Astrocyte (in vitro differentiated cells and primary cell): ENCODE measurements at regions not wholly inside any gene's neighbourhood (a gene's known extent, or its start where the extent isn't known, plus 50 kb on each side); places are given as distances from the start of the nearest gene placed in this dataset.

ENCODE experiments used
- DNase-seq: peaks from one replicate; pipeline ENCODE4 v3.0.0-alpha.2; 2010; ENCODE audit warnings: low read depth
- FAIRE-seq: peaks from 2 replicates; lab custom pipeline; 2011; peaks lifted over from hg19 to GRCh38; lab: Jason Lieb, UNC
- H2AFZ ChIP-seq: 2 replicates; pipeline ENCODE4 v1.6.0; 2012; ENCODE audit warnings: low read depth, low read length, inconsistent platforms
- H3K27ac ChIP-seq: 2 replicates; pipeline ENCODE4 v1.5.1; 2011; ENCODE audit warnings: low read depth, low read length, inconsistent platforms
- H3K27me3 ChIP-seq: 2 replicates; pipeline ENCODE4 v1.6.0; 2011; ENCODE audit warnings: low read length, inconsistent platforms; ENCODE audit not compliant: insufficient read depth
- H3K36me3 ChIP-seq: 2 replicates; pipeline ENCODE4 v1.5.1; 2011; ENCODE audit warnings: low read length, inconsistent platforms; ENCODE audit not compliant: insufficient read depth
- H3K4me1 ChIP-seq: 2 replicates; pipeline ENCODE4 v1.5.1; 2011; ENCODE audit warnings: low read length, inconsistent platforms; ENCODE audit not compliant: insufficient read depth
- H3K4me2 ChIP-seq: 2 replicates; pipeline ENCODE4 v1.6.0; 2012; ENCODE audit warnings: low read length, inconsistent platforms
- H3K4me3 ChIP-seq: 2 replicates; pipeline ENCODE4 v1.5.1; 2011; ENCODE audit warnings: low read depth, mild to moderate bottlenecking, low read length, inconsistent platforms; ENCODE audit not compliant: insufficient read depth
- H3K79me2 ChIP-seq: 2 replicates; pipeline ENCODE4 v1.6.0; 2012; ENCODE audit warnings: mild to moderate bottlenecking, low read length, inconsistent platforms; ENCODE audit not compliant: insufficient read depth
- H3K9ac ChIP-seq: 2 replicates; pipeline ENCODE4 v1.6.0; 2012; ENCODE audit warnings: mild to moderate bottlenecking, low read length, inconsistent platforms
- H3K9me3 ChIP-seq: 2 replicates; pipeline ENCODE4 v1.5.1; 2012; ENCODE audit warnings: low read depth, mild to moderate bottlenecking, low read length, inconsistent platforms; ENCODE audit not compliant: insufficient read depth
- H4K20me1 ChIP-seq: 2 replicates; pipeline ENCODE4 v1.6.0; 2012; ENCODE audit warnings: low read length, inconsistent platforms; ENCODE audit not compliant: insufficient read depth
- H3K27ac Mint-ChIP-seq: one replicate; pipeline ENCODE4 v1.8.0; 2021; ENCODE audit warnings: mild to moderate bottlenecking, mixed read lengths; ENCODE audit not compliant: unreplicated experiment
- H3K27me3 Mint-ChIP-seq: one replicate; pipeline ENCODE4 v1.8.0; 2021; ENCODE audit warnings: low read depth, mixed read lengths; ENCODE audit not compliant: unreplicated experiment
- H3K36me3 Mint-ChIP-seq: one replicate; pipeline ENCODE4 v1.8.0; 2021; ENCODE audit warnings: low read depth, mixed read lengths; ENCODE audit not compliant: unreplicated experiment
- H3K4me1 Mint-ChIP-seq: one replicate; pipeline ENCODE4 v1.8.0; 2021; ENCODE audit warnings: low read depth, mixed read lengths; ENCODE audit not compliant: unreplicated experiment
- H3K4me3 Mint-ChIP-seq: one replicate; pipeline ENCODE4 v1.8.0; 2021; ENCODE audit warnings: mild to moderate bottlenecking, moderate library complexity, mixed read lengths; ENCODE audit not compliant: unreplicated experiment
- H3K9me3 Mint-ChIP-seq: one replicate; pipeline ENCODE4 v1.8.0; 2021; ENCODE audit warnings: mild to moderate bottlenecking, mixed read lengths; ENCODE audit not compliant: unreplicated experiment
- EZH2 ChIP-seq: IDR thresholded peaks from 2 replicates; pipeline ENCODE4 v1.6.1; 2012; ENCODE audit warnings: mild to moderate bottlenecking, low read length, inconsistent platforms; ENCODE audit not compliant: insufficient read depth
- TF ChIP-seq, protein P1 (sequence below): IDR thresholded peaks from 2 replicates; pipeline ENCODE4 v1.5.1; 2011; ENCODE audit warnings: low read depth, mild to moderate bottlenecking, inconsistent platforms, low read length, moderate library complexity; ENCODE audit not compliant: insufficient read depth

DNA sequence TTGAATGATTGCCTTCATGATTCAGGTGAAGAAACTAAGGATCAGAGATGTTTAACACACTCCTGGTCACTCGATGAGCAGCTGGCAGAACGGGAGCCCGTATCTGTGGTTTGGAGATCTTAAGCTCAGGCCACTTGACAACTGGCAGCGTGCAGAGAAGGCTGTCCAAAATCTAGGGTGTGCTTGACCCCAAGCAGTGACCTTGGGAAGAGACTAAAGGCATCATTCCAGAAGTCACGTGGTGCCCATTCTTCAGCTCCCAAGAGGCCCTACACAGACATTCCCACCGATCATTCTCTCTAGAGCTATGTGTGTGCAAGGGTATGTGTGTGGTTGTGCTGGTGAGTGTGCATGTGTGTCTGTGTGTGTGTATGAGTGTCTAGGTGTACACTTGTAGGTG is 493.8 kb downstream of the TCERG1L start:
- no peaks in the 10 kb centered on the region for H3K79me2 ChIP-seq
- no peak for DNase-seq
- H3K9ac ChIP-seq: no peak overlapping the region
- H3K4me3 Mint-ChIP-seq: no peak overlapping the region
- H4K20me1 ChIP-seq: no peaks in the 10 kb centered on the region
- H3K36me3 ChIP-seq: no peaks in the 10 kb centered on the region
- H3K27me3 Mint-ChIP-seq: peaks cover 2% of the 10 kb centered on the region
- H3K27ac Mint-ChIP-seq: no peak overlapping the region
- no peak overlapping the region for H3K4me2 ChIP-seq
- no peak overlapping the region for H3K27ac ChIP-seq
- H3K4me1 ChIP-seq: no peaks in the 10 kb centered on the region
- peaks cover 3% of the 10 kb centered on the region for H3K9me3 Mint-ChIP-seq
- H3K9me3 ChIP-seq: peaks cover 9% of the 10 kb centered on the region
- no peak for FAIRE-seq
- H3K4me3 ChIP-seq: no peak overlapping the region
- H3K27me3 ChIP-seq: no peaks in the 10 kb centered on the region
- H3K36me3 Mint-ChIP-seq: no peaks in the 10 kb centered on the region
- H3K4me1 Mint-ChIP-seq: no peaks in the 10 kb centered on the region
- TF ChIP-seq, protein P1, sequence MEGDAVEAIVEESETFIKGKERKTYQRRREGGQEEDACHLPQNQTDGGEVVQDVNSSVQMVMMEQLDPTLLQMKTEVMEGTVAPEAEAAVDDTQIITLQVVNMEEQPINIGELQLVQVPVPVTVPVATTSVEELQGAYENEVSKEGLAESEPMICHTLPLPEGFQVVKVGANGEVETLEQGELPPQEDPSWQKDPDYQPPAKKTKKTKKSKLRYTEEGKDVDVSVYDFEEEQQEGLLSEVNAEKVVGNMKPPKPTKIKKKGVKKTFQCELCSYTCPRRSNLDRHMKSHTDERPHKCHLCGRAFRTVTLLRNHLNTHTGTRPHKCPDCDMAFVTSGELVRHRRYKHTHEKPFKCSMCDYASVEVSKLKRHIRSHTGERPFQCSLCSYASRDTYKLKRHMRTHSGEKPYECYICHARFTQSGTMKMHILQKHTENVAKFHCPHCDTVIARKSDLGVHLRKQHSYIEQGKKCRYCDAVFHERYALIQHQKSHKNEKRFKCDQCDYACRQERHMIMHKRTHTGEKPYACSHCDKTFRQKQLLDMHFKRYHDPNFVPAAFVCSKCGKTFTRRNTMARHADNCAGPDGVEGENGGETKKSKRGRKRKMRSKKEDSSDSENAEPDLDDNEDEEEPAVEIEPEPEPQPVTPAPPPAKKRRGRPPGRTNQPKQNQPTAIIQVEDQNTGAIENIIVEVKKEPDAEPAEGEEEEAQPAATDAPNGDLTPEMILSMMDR: no peak
- TF ChIP-seq EZH2: no peak
- H2AFZ ChIP-seq: no peak overlapping the region

GRCh38 chr10:130820880-130821482 is 490.5 kb downstream of the TCERG1L start:
- Histone ChIP-seq H2AFZ (no peak overlapping the region), H3K79me2 (no peaks in the 10 kb centered on the region), H3K9ac (no peak overlapping the region), H3K9me3 (peaks cover 12% of the 10 kb centered on the region), H3K4me1 (no peaks in the 10 kb centered on the region), H3K4me3 (no peak overlapping the region), H4K20me1 (no peaks in the 10 kb centered on the region), H3K27me3 (no peaks in the 10 kb centered on the region), H3K27ac (no peak overlapping the region), H3K4me2 (no peak overlapping the region), H3K36me3 (no peaks in the 10 kb centered on the region)
- Mint-ChIP-seq H3K4me3 (no peak overlapping the region), H3K27me3 (peaks cover 5% of the 10 kb centered on the region), H3K9me3 (no peaks in the 10 kb centered on the region), H3K36me3 (no peaks in the 10 kb centered on the region), H3K4me1 (no peaks in the 10 kb centered on the region), H3K27ac (no peak overlapping the region)
- DNase-seq (no peak), FAIRE-seq (no peak)
- TF ChIP-seq, protein P1: no peak
- no peak for TF ChIP-seq EZH2

DNA sequence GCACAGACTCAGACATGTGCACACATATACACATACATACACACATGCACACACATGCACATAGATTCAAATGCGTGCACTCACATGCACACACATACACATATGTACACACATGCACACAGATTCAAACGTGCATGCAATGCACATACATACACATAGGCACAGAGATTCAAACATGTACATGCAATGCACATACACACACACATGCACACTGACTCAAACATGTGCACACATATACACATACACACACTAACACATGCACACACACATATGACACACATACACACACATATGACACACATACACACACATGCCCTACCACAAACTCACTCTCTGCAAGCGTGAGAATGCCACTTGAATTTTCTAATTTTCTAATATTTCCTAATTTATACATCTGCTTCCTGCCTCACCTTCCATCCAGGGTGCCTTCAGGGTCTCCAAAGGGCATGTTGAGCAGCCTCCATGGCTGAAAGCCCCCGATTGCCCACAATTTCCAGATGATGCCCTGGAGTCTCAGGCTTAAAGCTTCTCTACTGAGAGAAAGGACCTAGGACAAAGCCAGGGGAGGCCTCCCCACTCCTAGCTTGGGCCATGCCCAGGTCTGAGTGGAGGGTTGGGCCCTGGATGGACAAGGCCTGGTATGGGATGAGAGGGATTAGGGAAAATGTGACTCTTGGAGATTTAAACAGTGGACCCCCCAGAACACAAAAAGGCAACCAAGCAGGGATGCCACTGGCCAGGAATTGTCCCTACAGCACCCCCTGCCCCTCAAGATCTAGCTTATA is 487.1 kb downstream of the TCERG1L start:
- H3K79me2 ChIP-seq: no peaks in the 10 kb centered on the region
- Mint-ChIP-seq H3K9me3 (peaks cover 3% of the 10 kb centered on the region), H3K4me3 (no peak overlapping the region), H3K27me3 (peaks cover 3% of the 10 kb centered on the region), H3K27ac (no peak overlapping the region), H3K36me3 (no peaks in the 10 kb centered on the region), H3K4me1 (no peaks in the 10 kb centered on the region)
- no peaks in the 10 kb centered on the region for H3K36me3 ChIP-seq
- no peak overlapping the region for H3K4me3 ChIP-seq
- H3K9me3 ChIP-seq: peaks cover 9% of the 10 kb centered on the region
- DNase-seq (no peak), FAIRE-seq (no peak)
- no peak for TF ChIP-seq EZH2
- TF ChIP-seq, protein P1: no peak
- no peak overlapping the region for H3K4me2 ChIP-seq
- H3K27me3 ChIP-seq: no peaks in the 10 kb centered on the region
- H4K20me1 ChIP-seq: no peaks in the 10 kb centered on the region
- H3K4me1 ChIP-seq: no peaks in the 10 kb centered on the region
- no peak overlapping the region for H2AFZ ChIP-seq
- no peak overlapping the region for H3K9ac ChIP-seq
- no peak overlapping the region for H3K27ac ChIP-seq
